Lung (tissue), 11 donors: ENCODE measurements at regions not wholly inside any gene's neighbourhood (a gene's known extent, or its start where the extent isn't known, plus 50 kb on each side); places are given as distances from the start of the nearest gene placed in this dataset.
"Not testable (repeated sequence)": the region's sequence is repeated elsewhere in the genome, so short reads cannot be mapped to it uniquely, and the experiment has no call there.

Source experiments
- ATAC-seq: fragments of 200-7000 bp; cut with Tn5 transposase; one replicate; pipeline ENCODE4 v1.9.1; 2020; ENCODE audit warnings: moderate number of reproducible peaks; ENCODE audit not compliant: insufficient read depth, low FRiP score
- DNase-seq, 3 donors: peaks; one replicate each; pipeline ENCODE4 v3.0.0-alpha.2; 2013 to 2017
- H3K27ac ChIP-seq, 2 donors: one replicate each; pipeline ENCODE4 v1.5.1; 2013; ENCODE audit warnings: mild to moderate bottlenecking in 2 of 2, moderate library complexity in 2 of 2, control low read depth in 1 of 2, inconsistent platforms in 1 of 2, low read depth in 1 of 2, low read length in 1 of 2
- H3K27me3 ChIP-seq, 3 donors: one replicate each; pipeline ENCODE4 v1.5.1; 2013; ENCODE audit warnings: low read length in 2 of 3; ENCODE audit not compliant: control insufficient read depth in 3 of 3, insufficient read depth in 3 of 3
- H3K36me3 ChIP-seq, 4 donors: one replicate each; pipeline ENCODE4 v1.5.1; 2013; ENCODE audit warnings: low read length in 4 of 4, mild to moderate bottlenecking in 1 of 4, moderate library complexity in 1 of 4; ENCODE audit not compliant: control insufficient read depth in 4 of 4, insufficient read depth in 4 of 4
- H3K4me1 ChIP-seq, 5 donors: one replicate each; pipeline ENCODE4 v1.5.1; 2013; ENCODE audit warnings: low read length in 5 of 5, mild to moderate bottlenecking in 2 of 5, moderate library complexity in 1 of 5; ENCODE audit not compliant: control insufficient read depth in 5 of 5, insufficient read depth in 5 of 5
- H3K4me3 ChIP-seq: one replicate; pipeline ENCODE4 v1.5.1; 2013; ENCODE audit warnings: mild to moderate bottlenecking, control low read depth, moderate library complexity
- H3K9ac ChIP-seq, 2 donors: one replicate each; pipeline ENCODE4 v1.5.1; 2013; ENCODE audit warnings: low read length in 2 of 2, control low read depth in 1 of 2; ENCODE audit not compliant: insufficient read depth in 1 of 2
- H3K9me3 ChIP-seq, 4 donors: one replicate each; pipeline ENCODE4 v1.5.1; 2013; ENCODE audit warnings: low read length in 3 of 4, mild to moderate bottlenecking in 1 of 4, moderate library complexity in 1 of 4; ENCODE audit not compliant: control insufficient read depth in 4 of 4, insufficient read depth in 3 of 4
- CTCF ChIP-seq: IDR thresholded peaks from 2 replicates; pipeline ENCODE4 v1.5.1; 2012; ENCODE audit warnings: mild to moderate bottlenecking; ENCODE audit errors: control extremely low read depth, extremely low read depth
- WGBS, 2 donors: extraction: QIAGEN DNeasy Blood & Tissue Kit; methylation state at CpG; one replicate each; pipeline ENCODE4 v1.1.7; 2013; 5-methylcytosine and 5-hydroxymethylcytosine counted together
- donor health status: control.
- donor health status: control.
- donor health status: Bipolar disorder and iron deficiency.
- donor health status: healthy.
- donor health status: DM: yes; HTN: yes; CAD: no.

GRCh38 chr3:178109691-178110090 lies 426.5 kb upstream of the KCNMB2 start:
- WGBS, 2 donors = 85 to 88% methylated on average over 2 of the region's 2 CpGs
- no peak overlapping the region for H3K27ac ChIP-seq
- no peaks in the 10 kb centered on the region for H3K36me3 ChIP-seq
- H3K9ac ChIP-seq = no peak overlapping the region
- TF ChIP-seq CTCF = no peak
- no peaks in the 10 kb centered on the region for H3K27me3 ChIP-seq
- no peak overlapping the region for H3K4me3 ChIP-seq
- no peak for ATAC-seq
- no peak for DNase-seq
- H3K4me1 ChIP-seq = no peaks in the 10 kb centered on the region
- no peaks in the 10 kb centered on the region for H3K9me3 ChIP-seq

GRCh38 chr3:178112134-178112533 lies 424.1 kb upstream of the KCNMB2 start:
- no peak for DNase-seq
- TF ChIP-seq CTCF = no peak
- no peak for ATAC-seq
- Histone ChIP-seq H3K27ac (no peak overlapping the region), H3K4me1 (no peaks in the 10 kb centered on the region), H3K9me3 (no peaks in the 10 kb centered on the region), H3K27me3 (no peaks in the 10 kb centered on the region), H3K9ac (no peak overlapping the region), H3K36me3 (no peaks in the 10 kb centered on the region), H3K4me3 (no peak overlapping the region)
- 97 to 98% methylated on average over 6 of the region's 6 CpGs for WGBS, 2 donors

- not testable (repeated sequence) for ATAC-seq, H3K36me3 ChIP-seq, H3K9me3 ChIP-seq, H3K4me1 ChIP-seq, DNase-seq, H3K4me3 ChIP-seq, H3K9ac ChIP-seq, H3K27ac ChIP-seq, H3K27me3 ChIP-seq
- WGBS, 2 donors = 100% methylated on average over 1 of the region's 1 CpG
Measured at GRCh38 chr3:178112552-178112951, 423.7 kb upstream of the KCNMB2 start.

GRCh38 chr3:178117641-178118040 lies 418.6 kb upstream of the KCNMB2 start:
- ATAC-seq = no peak
- TF ChIP-seq CTCF = no peak
- WGBS, 2 donors = 93 to 96% methylated on average over 3 of the region's 3 CpGs

GRCh38 chr3:178119608-178120295 lies 416.5 kb upstream of the KCNMB2 start:
- ATAC-seq, H3K27me3 ChIP-seq, DNase-seq, H3K9ac ChIP-seq, H3K4me1 ChIP-seq, H3K4me3 ChIP-seq, H3K27ac ChIP-seq, H3K9me3 ChIP-seq, H3K36me3 ChIP-seq: not testable (repeated sequence)
- WGBS, 2 donors = 88 to 93% methylated on average over 6 of the region's 6 CpGs

More at GRCh38 chr3:178117641-178118040, 418.6 kb upstream of the KCNMB2 start:
- no peaks in the 10 kb centered on the region for H3K27me3 ChIP-seq
- no peaks in the 10 kb centered on the region for H3K36me3 ChIP-seq
- DNase-seq = no peak
- H3K4me3 ChIP-seq = no peak overlapping the region
- H3K27ac ChIP-seq = no peak overlapping the region
- H3K9ac ChIP-seq = no peak overlapping the region
- H3K4me1 ChIP-seq = no peaks in the 10 kb centered on the region
- H3K9me3 ChIP-seq = peaks cover 0 to 3% (median 0%) of the 10 kb centered on the region in 4 donors
